ENCODE measurements at regions not wholly inside any gene's neighbourhood (a gene's known extent, or its start where the extent isn't known, plus 50 kb on each side); places are given as distances from the start of the nearest gene placed in this dataset.

GRCh38 chr6:163630096-163630495 lies 215.6 kb downstream of the QKI start:
- no peaks in the 10 kb centered on the region for H3K79me2 ChIP-seq (ENCODE audit: insufficient read depth, low read length)
- H3K4me2 ChIP-seq (ENCODE audit: low read length): no peak overlapping the region
- no peak overlapping the region for H3K27ac Mint-ChIP-seq (ENCODE audit: unreplicated experiment)
- H3K4me1 ChIP-seq (ENCODE audit: insufficient read depth, low read length): no peaks in the 10 kb centered on the region
- no peaks in the 10 kb centered on the region for H3K36me3 ChIP-seq (ENCODE audit: insufficient read depth, low read length)
- TF ChIP-seq EZH2 (IDR thresholded peaks at IDR 0.05; ENCODE audit: insufficient read depth, low read length) (no peak), CTCF (IDR thresholded peaks at IDR 0.05; ENCODE audit: insufficient read depth, low read depth, low read length) (no peak)
- H4K20me1 ChIP-seq (ENCODE audit: insufficient read depth, low read length): no peaks in the 10 kb centered on the region
- DNase-seq (ENCODE audit: low read depth) (no peak), FAIRE-seq (no peak)
- H3K4me3 Mint-ChIP-seq (ENCODE audit: unreplicated experiment): no peak overlapping the region
- no peak overlapping the region for H3K27ac ChIP-seq (ENCODE audit: low read depth, low read length)
- H3K36me3 Mint-ChIP-seq (ENCODE audit: low read depth, unreplicated experiment): no peaks in the 10 kb centered on the region
- no peak overlapping the region for H3K9ac ChIP-seq (ENCODE audit: low read length)
- peaks cover 3% of the 10 kb centered on the region for H3K9me3 Mint-ChIP-seq (ENCODE audit: unreplicated experiment)
- H3K27me3 Mint-ChIP-seq (ENCODE audit: low read depth, unreplicated experiment): no peaks in the 10 kb centered on the region
- peaks cover 17% of the 10 kb centered on the region for H3K4me1 Mint-ChIP-seq (ENCODE audit: low read depth, unreplicated experiment)
- no peak overlapping the region for H2AFZ ChIP-seq (ENCODE audit: low read depth, low read length)
- no peaks in the 10 kb centered on the region for H3K27me3 ChIP-seq (ENCODE audit: insufficient read depth, low read length)
- H3K9me3 ChIP-seq (ENCODE audit: insufficient read depth, low read depth, low read length): peaks cover 5% of the 10 kb centered on the region
- H3K4me3 ChIP-seq (ENCODE audit: insufficient read depth, low read depth, low read length): no peak overlapping the region
